SU-DHL-6 (cell line): ENCODE measurements at regions not wholly inside any gene's neighbourhood (a gene's known extent, or its start where the extent isn't known, plus 50 kb on each side); places are given as distances from the start of the nearest gene placed in this dataset.

Source experiments
- EZH2phosphoT487 ChIP-seq: fragments of 200-600 bp; sonication (generic), shearing (Covaris generic); conservative IDR thresholded peaks from 2 replicates; pipeline ENCODE4 v1.6.1; 2018; ENCODE audit warnings: mild to moderate bottlenecking, antibody characterized with exemption, low read length, moderate library complexity, mixed read lengths
- TF ChIP-seq, protein P1 (sequence below): fragments of 200-600 bp; sonication (generic); IDR thresholded peaks from one replicate; pipeline ENCODE4 v1.5.1; 2017; ENCODE audit warnings: antibody characterized with exemption, mild to moderate bottlenecking, low read length, moderate library complexity; ENCODE audit not compliant: insufficient read depth, poor library complexity, severe bottlenecking

DNA sequence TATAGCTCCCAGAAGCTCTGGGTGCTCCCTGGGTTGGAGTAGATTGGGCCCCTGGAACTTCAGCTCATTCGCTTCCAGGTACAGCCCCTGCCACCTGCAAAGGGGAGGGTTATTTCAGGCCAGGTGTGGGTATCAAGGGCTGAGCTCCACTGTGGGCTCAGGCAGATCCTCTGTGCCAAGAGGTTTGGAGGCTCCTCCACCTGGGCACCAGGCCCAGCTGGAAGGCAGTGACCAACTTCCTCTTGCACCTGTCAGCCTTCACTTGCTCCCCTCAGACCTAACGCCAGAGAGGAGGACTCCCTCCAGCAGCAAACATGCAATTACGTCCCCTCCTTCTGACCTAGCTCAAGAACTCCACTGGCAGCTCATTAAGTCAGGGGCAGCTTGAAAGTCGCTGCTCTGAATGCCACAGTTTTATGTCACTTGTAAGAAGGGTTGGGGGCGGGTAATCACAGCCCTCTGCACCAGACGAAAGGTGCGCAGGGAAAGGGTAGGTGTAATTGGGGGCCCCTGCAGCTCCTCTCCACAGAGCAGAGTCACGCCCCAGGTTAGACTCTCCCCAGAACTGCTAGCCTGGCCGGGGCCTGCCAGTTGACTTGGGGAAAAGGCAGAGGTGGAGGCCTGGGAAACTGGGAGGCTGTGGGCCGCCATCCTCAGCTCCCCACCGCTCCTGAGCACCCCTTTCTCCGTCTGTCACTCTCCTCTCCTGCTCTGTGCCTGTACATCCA, 125.0 kb upstream of the TMPRSS2 start:
- TF ChIP-seq, protein P1, sequence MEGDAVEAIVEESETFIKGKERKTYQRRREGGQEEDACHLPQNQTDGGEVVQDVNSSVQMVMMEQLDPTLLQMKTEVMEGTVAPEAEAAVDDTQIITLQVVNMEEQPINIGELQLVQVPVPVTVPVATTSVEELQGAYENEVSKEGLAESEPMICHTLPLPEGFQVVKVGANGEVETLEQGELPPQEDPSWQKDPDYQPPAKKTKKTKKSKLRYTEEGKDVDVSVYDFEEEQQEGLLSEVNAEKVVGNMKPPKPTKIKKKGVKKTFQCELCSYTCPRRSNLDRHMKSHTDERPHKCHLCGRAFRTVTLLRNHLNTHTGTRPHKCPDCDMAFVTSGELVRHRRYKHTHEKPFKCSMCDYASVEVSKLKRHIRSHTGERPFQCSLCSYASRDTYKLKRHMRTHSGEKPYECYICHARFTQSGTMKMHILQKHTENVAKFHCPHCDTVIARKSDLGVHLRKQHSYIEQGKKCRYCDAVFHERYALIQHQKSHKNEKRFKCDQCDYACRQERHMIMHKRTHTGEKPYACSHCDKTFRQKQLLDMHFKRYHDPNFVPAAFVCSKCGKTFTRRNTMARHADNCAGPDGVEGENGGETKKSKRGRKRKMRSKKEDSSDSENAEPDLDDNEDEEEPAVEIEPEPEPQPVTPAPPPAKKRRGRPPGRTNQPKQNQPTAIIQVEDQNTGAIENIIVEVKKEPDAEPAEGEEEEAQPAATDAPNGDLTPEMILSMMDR: no peak
- no peak for TF ChIP-seq EZH2phosphoT487
